ENCODE measurements at regions not wholly inside any gene's neighbourhood (a gene's known extent, or its start where the extent isn't known, plus 50 kb on each side); places are given as distances from the start of the nearest gene placed in this dataset.

GRCh38 chr1:219812491-219813203 lies 115.7 kb downstream of the SLC30A10 start:
- H3K4me1 Mint-ChIP-seq: no peaks in the 10 kb centered on the region
- H3K4me3 Mint-ChIP-seq: no peak overlapping the region
- H3K9me3 Mint-ChIP-seq: no peaks in the 10 kb centered on the region
- no peaks in the 10 kb centered on the region for H3K36me3 Mint-ChIP-seq
- H3K27me3 Mint-ChIP-seq: peaks cover 35% of the 10 kb centered on the region
- H3K27ac Mint-ChIP-seq: no peak overlapping the region
- peak; percentile 67 for ATAC-seq

- no peak for ATAC-seq
- no peaks in the 10 kb centered on the region for H3K9me3 Mint-ChIP-seq
- peaks cover 36% of the 10 kb centered on the region for H3K27me3 Mint-ChIP-seq
- H3K27ac Mint-ChIP-seq: no peak overlapping the region
- no peaks in the 10 kb centered on the region for H3K36me3 Mint-ChIP-seq
- H3K4me3 Mint-ChIP-seq: no peak overlapping the region
- H3K4me1 Mint-ChIP-seq: no peaks in the 10 kb centered on the region
Measured at GRCh38 chr1:219812086-219812485, 116.3 kb downstream of the SLC30A10 start.

GRCh38 chr1:219810451-219810850 lies 117.9 kb downstream of the SLC30A10 start:
- H3K4me3 Mint-ChIP-seq: no peak overlapping the region
- peaks cover 38% of the 10 kb centered on the region for H3K27me3 Mint-ChIP-seq
- no peaks in the 10 kb centered on the region for H3K36me3 Mint-ChIP-seq
- H3K4me1 Mint-ChIP-seq: no peaks in the 10 kb centered on the region
- H3K27ac Mint-ChIP-seq: no peak overlapping the region
- H3K9me3 Mint-ChIP-seq: no peaks in the 10 kb centered on the region
- no peak for ATAC-seq

GRCh38 chr1:219808790-219809189 lies 119.6 kb downstream of the SLC30A10 start:
- no peak overlapping the region for H3K27ac Mint-ChIP-seq
- H3K27me3 Mint-ChIP-seq: peaks cover 33% of the 10 kb centered on the region
- H3K4me1 Mint-ChIP-seq: no peaks in the 10 kb centered on the region
- no peaks in the 10 kb centered on the region for H3K36me3 Mint-ChIP-seq
- no peak overlapping the region for H3K4me3 Mint-ChIP-seq
- no peaks in the 10 kb centered on the region for H3K9me3 Mint-ChIP-seq
- no peak for ATAC-seq

GRCh38 chr1:219806642-219807041 lies 121.7 kb downstream of the SLC30A10 start:
- ATAC-seq: no peak
- no peaks in the 10 kb centered on the region for H3K9me3 Mint-ChIP-seq
- H3K27me3 Mint-ChIP-seq: peaks cover 33% of the 10 kb centered on the region
- no peak overlapping the region for H3K4me3 Mint-ChIP-seq
- H3K27ac Mint-ChIP-seq: no peak overlapping the region
- H3K36me3 Mint-ChIP-seq: no peaks in the 10 kb centered on the region
- H3K4me1 Mint-ChIP-seq: no peaks in the 10 kb centered on the region

GRCh38 chr1:219806020-219806419 lies 122.3 kb downstream of the SLC30A10 start:
- Mint-ChIP-seq H3K4me1 (no peaks in the 10 kb centered on the region), H3K36me3 (no peaks in the 10 kb centered on the region), H3K27me3 (peaks cover 33% of the 10 kb centered on the region), H3K4me3 (no peak overlapping the region), H3K9me3 (no peaks in the 10 kb centered on the region), H3K27ac (no peak overlapping the region)
- ATAC-seq: no peak

GRCh38 chr1:219805191-219805590 lies 123.2 kb downstream of the SLC30A10 start:
- H3K4me1 Mint-ChIP-seq: no peaks in the 10 kb centered on the region
- H3K27me3 Mint-ChIP-seq: peaks cover 33% of the 10 kb centered on the region
- no peaks in the 10 kb centered on the region for H3K9me3 Mint-ChIP-seq
- no peaks in the 10 kb centered on the region for H3K36me3 Mint-ChIP-seq
- H3K27ac Mint-ChIP-seq: no peak overlapping the region
- no peak overlapping the region for H3K4me3 Mint-ChIP-seq
- no peak for ATAC-seq

GRCh38 chr1:219801156-219801820 lies 127.1 kb downstream of the SLC30A10 start:
- Mint-ChIP-seq H3K4me3 (no peak overlapping the region), H3K27me3 (peaks cover 22% of the 10 kb centered on the region), H3K4me1 (no peaks in the 10 kb centered on the region), H3K36me3 (no peaks in the 10 kb centered on the region), H3K27ac (no peak overlapping the region), H3K9me3 (no peaks in the 10 kb centered on the region)
- ATAC-seq: no peak

- Mint-ChIP-seq H3K27me3 (peaks cover 43% of the 10 kb centered on the region), H3K27ac (no peak overlapping the region), H3K4me3 (no peak overlapping the region), H3K9me3 (no peaks in the 10 kb centered on the region), H3K4me1 (no peaks in the 10 kb centered on the region), H3K36me3 (no peaks in the 10 kb centered on the region)
- no peak for ATAC-seq
Measured at GRCh38 chr1:219798283-219799030, 129.9 kb downstream of the SLC30A10 start.

GRCh38 chr1:219797683-219798082 lies 130.7 kb downstream of the SLC30A10 start:
- no peaks in the 10 kb centered on the region for H3K4me1 Mint-ChIP-seq
- H3K27me3 Mint-ChIP-seq: peaks cover 45% of the 10 kb centered on the region
- no peak for ATAC-seq
- H3K27ac Mint-ChIP-seq: no peak overlapping the region
- H3K4me3 Mint-ChIP-seq: no peak overlapping the region
- H3K9me3 Mint-ChIP-seq: no peaks in the 10 kb centered on the region
- H3K36me3 Mint-ChIP-seq: no peaks in the 10 kb centered on the region

- no peak overlapping the region for H3K4me3 Mint-ChIP-seq
- H3K27ac Mint-ChIP-seq: no peak overlapping the region
- no peaks in the 10 kb centered on the region for H3K4me1 Mint-ChIP-seq
- peaks cover 45% of the 10 kb centered on the region for H3K27me3 Mint-ChIP-seq
- no peak for ATAC-seq
- no peaks in the 10 kb centered on the region for H3K36me3 Mint-ChIP-seq
- no peaks in the 10 kb centered on the region for H3K9me3 Mint-ChIP-seq
Measured at GRCh38 chr1:219797009-219797408, 131.3 kb downstream of the SLC30A10 start.

GRCh38 chr1:219795363-219795917 lies 132.9 kb downstream of the SLC30A10 start:
- peaks cover 45% of the 10 kb centered on the region for H3K27me3 Mint-ChIP-seq
- no peaks in the 10 kb centered on the region for H3K9me3 Mint-ChIP-seq
- no peak for ATAC-seq
- H3K27ac Mint-ChIP-seq: no peak overlapping the region
- no peak overlapping the region for H3K4me3 Mint-ChIP-seq
- no peaks in the 10 kb centered on the region for H3K36me3 Mint-ChIP-seq
- no peaks in the 10 kb centered on the region for H3K4me1 Mint-ChIP-seq

- Mint-ChIP-seq H3K36me3 (no peaks in the 10 kb centered on the region), H3K27me3 (peaks cover 41% of the 10 kb centered on the region), H3K4me1 (no peaks in the 10 kb centered on the region), H3K4me3 (no peak overlapping the region), H3K27ac (no peak overlapping the region), H3K9me3 (no peaks in the 10 kb centered on the region)
- ATAC-seq: peak; percentile 51
Measured at GRCh38 chr1:219794085-219794743, 134.1 kb downstream of the SLC30A10 start.

GRCh38 chr1:219792337-219793021 lies 135.9 kb downstream of the SLC30A10 start:
- Mint-ChIP-seq H3K36me3 (no peaks in the 10 kb centered on the region), H3K27ac (no peak overlapping the region), H3K9me3 (no peaks in the 10 kb centered on the region), H3K4me3 (no peak overlapping the region), H3K27me3 (peaks cover 26% of the 10 kb centered on the region), H3K4me1 (no peaks in the 10 kb centered on the region)
- ATAC-seq: no peak
